ENCODE measurements at regions not wholly inside any gene's neighbourhood (a gene's known extent, or its start where the extent isn't known, plus 50 kb on each side); places are given as distances from the start of the nearest gene placed in this dataset.

DNA sequence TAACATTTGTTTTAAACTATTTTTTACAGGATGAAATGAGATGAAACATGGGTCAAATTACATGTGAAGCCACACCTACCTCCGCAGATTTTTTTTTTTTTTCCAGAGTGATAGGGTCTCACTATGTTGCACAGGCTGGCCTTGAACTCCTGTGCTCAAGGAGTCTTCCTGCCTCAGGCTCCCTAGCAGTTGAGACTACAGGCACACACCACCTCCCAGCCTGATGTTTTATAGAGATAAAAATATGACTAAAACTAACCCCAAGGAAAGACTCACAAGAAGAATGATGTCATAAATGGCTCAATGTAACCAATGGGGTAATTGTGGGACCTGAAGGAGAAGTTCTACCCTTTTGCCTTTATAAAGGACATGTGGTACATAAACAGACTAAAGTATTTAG lies 52.3 kb upstream of the SOX6 start:
- TF ChIP-seq CTCF (IDR thresholded peaks at IDR 0.05) = no peak
- no peak for TF ChIP-seq POLR2A (IDR thresholded peaks at IDR 0.05; ENCODE audit: low read length)
- TF ChIP-seq ZNF302 (CRISPR knock-in tag; IDR thresholded peaks at IDR 0.05) = no peak
- no peak for TF ChIP-seq EHMT2 (IDR thresholded peaks at IDR 0.05; ENCODE audit: low read depth)
- TF ChIP-seq, protein P1, sequence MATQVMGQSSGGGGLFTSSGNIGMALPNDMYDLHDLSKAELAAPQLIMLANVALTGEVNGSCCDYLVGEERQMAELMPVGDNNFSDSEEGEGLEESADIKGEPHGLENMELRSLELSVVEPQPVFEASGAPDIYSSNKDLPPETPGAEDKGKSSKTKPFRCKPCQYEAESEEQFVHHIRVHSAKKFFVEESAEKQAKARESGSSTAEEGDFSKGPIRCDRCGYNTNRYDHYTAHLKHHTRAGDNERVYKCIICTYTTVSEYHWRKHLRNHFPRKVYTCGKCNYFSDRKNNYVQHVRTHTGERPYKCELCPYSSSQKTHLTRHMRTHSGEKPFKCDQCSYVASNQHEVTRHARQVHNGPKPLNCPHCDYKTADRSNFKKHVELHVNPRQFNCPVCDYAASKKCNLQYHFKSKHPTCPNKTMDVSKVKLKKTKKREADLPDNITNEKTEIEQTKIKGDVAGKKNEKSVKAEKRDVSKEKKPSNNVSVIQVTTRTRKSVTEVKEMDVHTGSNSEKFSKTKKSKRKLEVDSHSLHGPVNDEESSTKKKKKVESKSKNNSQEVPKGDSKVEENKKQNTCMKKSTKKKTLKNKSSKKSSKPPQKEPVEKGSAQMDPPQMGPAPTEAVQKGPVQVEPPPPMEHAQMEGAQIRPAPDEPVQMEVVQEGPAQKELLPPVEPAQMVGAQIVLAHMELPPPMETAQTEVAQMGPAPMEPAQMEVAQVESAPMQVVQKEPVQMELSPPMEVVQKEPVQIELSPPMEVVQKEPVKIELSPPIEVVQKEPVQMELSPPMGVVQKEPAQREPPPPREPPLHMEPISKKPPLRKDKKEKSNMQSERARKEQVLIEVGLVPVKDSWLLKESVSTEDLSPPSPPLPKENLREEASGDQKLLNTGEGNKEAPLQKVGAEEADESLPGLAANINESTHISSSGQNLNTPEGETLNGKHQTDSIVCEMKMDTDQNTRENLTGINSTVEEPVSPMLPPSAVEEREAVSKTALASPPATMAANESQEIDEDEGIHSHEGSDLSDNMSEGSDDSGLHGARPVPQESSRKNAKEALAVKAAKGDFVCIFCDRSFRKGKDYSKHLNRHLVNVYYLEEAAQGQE (IDR thresholded peaks at IDR 0.05) = no peak
- TF ChIP-seq, protein P2, sequence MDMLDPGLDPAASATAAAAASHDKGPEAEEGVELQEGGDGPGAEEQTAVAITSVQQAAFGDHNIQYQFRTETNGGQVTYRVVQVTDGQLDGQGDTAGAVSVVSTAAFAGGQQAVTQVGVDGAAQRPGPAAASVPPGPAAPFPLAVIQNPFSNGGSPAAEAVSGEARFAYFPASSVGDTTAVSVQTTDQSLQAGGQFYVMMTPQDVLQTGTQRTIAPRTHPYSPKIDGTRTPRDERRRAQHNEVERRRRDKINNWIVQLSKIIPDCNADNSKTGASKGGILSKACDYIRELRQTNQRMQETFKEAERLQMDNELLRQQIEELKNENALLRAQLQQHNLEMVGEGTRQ (IDR thresholded peaks at IDR 0.05) = no peak
- TF ChIP-seq CHD2 (IDR thresholded peaks at IDR 0.05; ENCODE audit: low read length, partially characterized antibody) = no peak
- no peak for TF ChIP-seq CBX8 (IDR thresholded peaks at IDR 0.05)
- no peak for TF ChIP-seq RARB (CRISPR knock-in tag; IDR thresholded peaks at IDR 0.05)
- no peak for TF ChIP-seq CBX2 (IDR thresholded peaks at IDR 0.05; ENCODE audit: borderline replicate concordance, low read depth)
- TF ChIP-seq, protein P3, sequence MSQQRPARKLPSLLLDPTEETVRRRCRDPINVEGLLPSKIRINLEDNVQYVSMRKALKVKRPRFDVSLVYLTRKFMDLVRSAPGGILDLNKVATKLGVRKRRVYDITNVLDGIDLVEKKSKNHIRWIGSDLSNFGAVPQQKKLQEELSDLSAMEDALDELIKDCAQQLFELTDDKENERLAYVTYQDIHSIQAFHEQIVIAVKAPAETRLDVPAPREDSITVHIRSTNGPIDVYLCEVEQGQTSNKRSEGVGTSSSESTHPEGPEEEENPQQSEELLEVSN (IDR thresholded peaks at IDR 0.05; ENCODE audit: borderline replicate concordance, low read depth) = no peak
- TF ChIP-seq HOXA7 (CRISPR knock-in tag; IDR thresholded peaks at IDR 0.05) = no peak
- TF ChIP-seq RAD21 (conservative IDR thresholded peaks at IDR 0.05 in 1 of 2, IDR thresholded peaks at IDR 0.05 in 1 of 2) = no peak
- TF ChIP-seq JUN (IDR thresholded peaks at IDR 0.05) = no peak

Data from A549 (cell line).